Loucy (cell line): ENCODE measurements at regions not wholly inside any gene's neighbourhood (a gene's known extent, or its start where the extent isn't known, plus 50 kb on each side); places are given as distances from the start of the nearest gene placed in this dataset.
"Not testable (repeated sequence)": the region's sequence is repeated elsewhere in the genome, so short reads cannot be mapped to it uniquely, and the experiment has no call there.

ENCODE experiments used
- CTCF ChIP-seq: fragments of 200-600 bp; sonication (generic); conservative IDR thresholded peaks from 2 replicates; pipeline ENCODE4 v1.5.1; 2014; ENCODE audit warnings: mild to moderate bottlenecking, antibody characterized with exemption, low read length
- EZH2phosphoT487 ChIP-seq: fragments of 200-600 bp; IDR thresholded peaks from 2 replicates; pipeline ENCODE4 v1.6.1; 2018; ENCODE audit warnings: antibody characterized with exemption, mild to moderate bottlenecking, moderate library complexity, borderline replicate concordance

GRCh38 chr22:34834541-34834940 lies 231.4 kb upstream of the ISX start:
- not testable (repeated sequence) for TF ChIP-seq CTCF, EZH2phosphoT487
